Bronchial epithelial cell (primary cell): ENCODE measurements at regions not wholly inside any gene's neighbourhood (a gene's known extent, or its start where the extent isn't known, plus 50 kb on each side); places are given as distances from the start of the nearest gene placed in this dataset.
A peak's percentile ranks its signal among the peaks of the same experiment; 100 is the strongest.

Experiments
- DNase-seq: peaks from one replicate; pipeline ENCODE4 v3.0.0-alpha.2; 2010; ENCODE audit warnings: low read depth
- FAIRE-seq: peaks from 2 replicates; lab custom pipeline; 2011; peaks lifted over from hg19 to GRCh38; lab: Jason Lieb, UNC
- H3K27me3 ChIP-seq: 2 replicates; pipeline ENCODE4 v1.5.1; 2011; ENCODE audit warnings: low read length; ENCODE audit not compliant: control insufficient read depth, insufficient read depth
- H3K36me3 ChIP-seq: 2 replicates; pipeline ENCODE4 v1.5.1; 2011; ENCODE audit warnings: low read length; ENCODE audit not compliant: control insufficient read depth, insufficient read depth
- H3K4me3 ChIP-seq: 2 replicates; pipeline ENCODE4 v1.5.1; 2011; ENCODE audit warnings: mild to moderate bottlenecking, low read depth, low read length, control low read depth
- CTCF ChIP-seq: IDR thresholded peaks from 2 replicates; pipeline ENCODE4 v1.5.1; 2011; ENCODE audit warnings: mild to moderate bottlenecking, moderate library complexity, low read length, control low read depth, inconsistent platforms; ENCODE audit not compliant: insufficient read depth, severe bottlenecking

GRCh38 chr17:31598399-31598782 lies 206.9 kb downstream of the RAB11FIP4 start:
- Histone ChIP-seq H3K4me3 (no peak overlapping the region), H3K27me3 (no peaks in the 10 kb centered on the region), H3K36me3 (no peaks in the 10 kb centered on the region)
- DNase-seq (no peak), FAIRE-seq (no peak)
- TF ChIP-seq CTCF: no peak

- Histone ChIP-seq H3K4me3 (no peak overlapping the region), H3K27me3 (no peaks in the 10 kb centered on the region), H3K36me3 (no peaks in the 10 kb centered on the region)
- no peak for DNase-seq
- FAIRE-seq: peak; percentile 52
- TF ChIP-seq CTCF: no peak
These were observed 206.3 kb downstream of the RAB11FIP4 start for GRCh38 chr17:31597646-31598398.

- DNase-seq (peak; percentile 95), FAIRE-seq (peak; percentile 80)
- no peak for TF ChIP-seq CTCF
- no peaks in the 10 kb centered on the region for H3K36me3 ChIP-seq
- H3K4me3 ChIP-seq: no peak overlapping the region
- no peaks in the 10 kb centered on the region for H3K27me3 ChIP-seq
These were observed 205.2 kb downstream of the RAB11FIP4 start for GRCh38 chr17:31596382-31597323.

- FAIRE-seq (peak; percentile 18), DNase-seq (no peak)
- Histone ChIP-seq H3K36me3 (no peaks in the 10 kb centered on the region), H3K4me3 (no peak overlapping the region), H3K27me3 (no peaks in the 10 kb centered on the region)
- TF ChIP-seq CTCF: no peak
These were observed 204.3 kb downstream of the RAB11FIP4 start for GRCh38 chr17:31595666-31596381.

GRCh38 chr17:31595076-31595475 lies 203.6 kb downstream of the RAB11FIP4 start:
- no peak for TF ChIP-seq CTCF
- FAIRE-seq: peak; percentile 36
- H3K27me3 ChIP-seq: no peaks in the 10 kb centered on the region
- no peak overlapping the region for H3K4me3 ChIP-seq
- no peaks in the 10 kb centered on the region for H3K36me3 ChIP-seq
- peak; percentile 68 for DNase-seq
